ENCODE measurements at regions not wholly inside any gene's neighbourhood (a gene's known extent, or its start where the extent isn't known, plus 50 kb on each side); places are given as distances from the start of the nearest gene placed in this dataset.

DNA sequence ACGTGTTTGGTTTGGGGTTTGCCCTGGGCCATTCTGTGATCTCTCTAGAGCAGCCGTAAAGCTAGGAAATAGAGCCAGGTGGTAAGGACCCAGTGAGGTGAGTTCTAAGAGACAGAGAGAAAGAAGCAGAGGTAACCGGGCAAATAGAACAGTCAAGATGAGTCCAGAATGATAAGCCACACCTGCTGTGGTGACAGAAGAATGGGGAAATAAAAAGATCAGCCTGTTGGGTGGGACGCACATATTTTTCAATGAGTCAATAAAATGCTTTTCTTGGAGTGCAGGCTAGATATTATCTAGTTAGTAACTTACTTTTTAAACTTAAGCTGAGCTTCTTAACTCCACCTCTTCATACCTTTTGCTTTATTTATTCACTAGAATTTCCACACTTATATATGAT, 135.0 kb downstream of the NFKBIZ start:
- Histone ChIP-seq H3K79me1 (replicated peaks; ENCODE audit: low read length, poor library complexity, severe bottlenecking) (no peaks in the 10 kb centered on the region), H4K8ac (ENCODE audit: low read length) (no peak overlapping the region), H3K14ac (ENCODE audit: low read length in 2 of 2) (no peak overlapping the region), H2BK12ac (ENCODE audit: low read length in 2 of 2) (no peak overlapping the region), H2BK120ac (ENCODE audit: low read depth, low read length) (no peak overlapping the region), H3K4me1 (ENCODE audit: control insufficient read depth, insufficient read depth, low read depth, low read length) (no peaks in the 10 kb centered on the region), H3K4me3 (ENCODE audit: insufficient read depth in 1 of 2, low read depth in 1 of 2, low read length in 2 of 2) (no peak overlapping the region), H2BK5ac (ENCODE audit: low read depth, low read length, poor library complexity, severe bottlenecking) (no peak overlapping the region), H3K36me3 (ENCODE audit: control insufficient read depth in 1 of 2, insufficient read depth in 2 of 2, low read depth in 1 of 2, low read length in 2 of 2) (no peaks in the 10 kb centered on the region), H2AFZ (ENCODE audit: low read depth, low read length) (no peak overlapping the region), H2BK15ac (ENCODE audit: low read depth, poor library complexity, severe bottlenecking) (no peak overlapping the region), H3K4me2 (ENCODE audit: low read length, poor library complexity, severe bottlenecking) (no peak overlapping the region), H4K91ac (ENCODE audit: low read length) (no peak overlapping the region), H2AK5ac (ENCODE audit: low read length, severe bottlenecking) (peak overlapping the region; percentile 46), H3K27me3 (ENCODE audit: control insufficient read depth in 1 of 2, insufficient read depth in 1 of 2, low read length in 2 of 2) (no peaks in the 10 kb centered on the region), H3K23ac (ENCODE audit: low read length in 2 of 2) (no peak overlapping the region), H3K4ac (ENCODE audit: low read depth in 1 of 2, low read length in 2 of 2) (no peak overlapping the region), H3K27ac (ENCODE audit: low read length, poor library complexity, severe bottlenecking) (no peak overlapping the region), H3K9me3 (ENCODE audit: control insufficient read depth, low read length) (no peaks in the 10 kb centered on the region), H3K18ac (ENCODE audit: low read depth in 1 of 2, low read length in 2 of 2) (no peak overlapping the region), H3K9ac (ENCODE audit: low read length) (no peak overlapping the region)
- no peak for DNase-seq
- 85% methylated on average over 4 of the region's 4 CpGs for WGBS

DNA sequence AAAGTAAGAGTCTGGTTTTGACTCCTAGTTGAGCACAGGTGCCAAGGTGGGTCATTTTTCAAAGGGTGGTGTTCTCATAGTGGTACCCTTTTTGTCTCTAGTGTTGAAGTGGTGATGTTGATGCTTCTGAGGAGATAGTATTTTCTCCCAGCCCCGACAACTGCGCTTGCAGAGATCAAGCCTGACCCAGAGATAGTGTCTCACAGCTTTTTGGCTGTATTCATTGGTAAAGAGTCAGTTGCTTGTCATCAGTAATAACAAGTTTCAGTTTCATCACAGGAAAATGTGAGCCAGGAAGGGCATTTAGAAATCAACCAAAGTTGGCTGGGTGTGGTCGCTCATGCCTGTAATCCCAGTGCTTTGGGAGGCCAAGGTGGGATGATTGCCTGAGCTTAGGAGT, 139.3 kb downstream of the NFKBIZ start:
- 95% methylated on average over 3 of the region's 3 CpGs for WGBS
- Histone ChIP-seq H2BK5ac (ENCODE audit: low read depth, low read length, poor library complexity, severe bottlenecking) (no peak overlapping the region), H3K79me1 (replicated peaks; ENCODE audit: low read length, poor library complexity, severe bottlenecking) (no peaks in the 10 kb centered on the region), H4K8ac (ENCODE audit: low read length) (no peak overlapping the region), H3K27ac (ENCODE audit: low read length, poor library complexity, severe bottlenecking) (no peak overlapping the region), H2BK15ac (ENCODE audit: low read depth, poor library complexity, severe bottlenecking) (no peak overlapping the region), H3K27me3 (ENCODE audit: control insufficient read depth in 1 of 2, insufficient read depth in 1 of 2, low read length in 2 of 2) (no peaks in the 10 kb centered on the region), H2BK12ac (ENCODE audit: low read length in 2 of 2) (no peak overlapping the region), H3K23ac (ENCODE audit: low read length in 2 of 2) (no peak overlapping the region), H3K4me1 (ENCODE audit: control insufficient read depth, insufficient read depth, low read depth, low read length) (peaks cover 2% of the 10 kb centered on the region), H2AFZ (ENCODE audit: low read depth, low read length) (no peak overlapping the region), H3K14ac (ENCODE audit: low read length in 2 of 2) (no peak overlapping the region), H3K9ac (ENCODE audit: low read length) (no peak overlapping the region), H3K36me3 (ENCODE audit: control insufficient read depth in 1 of 2, insufficient read depth in 2 of 2, low read depth in 1 of 2, low read length in 2 of 2) (no peaks in the 10 kb centered on the region), H3K9me3 (ENCODE audit: control insufficient read depth, low read length) (no peaks in the 10 kb centered on the region), H2AK5ac (ENCODE audit: low read length, severe bottlenecking) (no peak overlapping the region), H3K4ac (ENCODE audit: low read depth in 1 of 2, low read length in 2 of 2) (no peak overlapping the region), H3K18ac (ENCODE audit: low read depth in 1 of 2, low read length in 2 of 2) (peak overlapping the region in 1 of 2 experiments; percentile 6), H4K91ac (ENCODE audit: low read length) (peak overlapping the region; percentile 39), H3K4me2 (ENCODE audit: low read length, poor library complexity, severe bottlenecking) (no peak overlapping the region), H3K4me3 (ENCODE audit: insufficient read depth in 1 of 2, low read depth in 1 of 2, low read length in 2 of 2) (no peak overlapping the region), H2BK120ac (ENCODE audit: low read depth, low read length) (no peak overlapping the region)
- DNase-seq = no peak

DNA sequence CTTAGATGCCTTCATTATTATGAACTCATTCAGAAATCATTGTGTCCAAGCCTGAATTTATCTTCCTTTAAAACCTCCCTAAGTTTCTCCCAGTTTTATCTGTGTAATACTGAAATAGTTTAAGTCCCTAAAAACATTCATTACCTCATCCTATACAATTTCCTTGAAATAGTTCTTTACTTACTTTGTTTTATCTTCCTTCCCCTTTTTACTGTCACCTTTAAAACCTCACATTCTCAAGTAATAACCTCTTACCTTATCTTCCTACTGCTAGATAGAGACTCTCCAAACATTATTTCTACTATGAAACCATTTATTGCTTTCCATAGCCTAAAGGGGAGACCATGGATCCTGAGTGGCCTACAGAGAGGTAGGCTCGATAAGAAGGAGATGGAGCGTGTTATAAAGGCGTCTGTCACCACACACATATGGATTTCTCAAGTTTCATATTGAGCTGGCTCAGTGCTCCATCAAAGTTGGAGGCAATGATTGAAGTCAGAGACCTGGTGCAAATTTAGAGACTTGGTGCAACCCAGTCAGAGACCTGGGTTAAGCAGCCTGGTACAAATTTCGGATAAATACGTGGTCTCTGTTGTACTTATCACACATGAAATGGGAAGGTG, 140.4 kb downstream of the NFKBIZ start:
- Histone ChIP-seq H3K27ac (ENCODE audit: low read length, poor library complexity, severe bottlenecking) (no peak overlapping the region), H2BK15ac (ENCODE audit: low read depth, poor library complexity, severe bottlenecking) (no peak overlapping the region), H3K4me1 (ENCODE audit: control insufficient read depth, insufficient read depth, low read depth, low read length) (peaks cover 2% of the 10 kb centered on the region), H3K27me3 (ENCODE audit: control insufficient read depth in 1 of 2, insufficient read depth in 1 of 2, low read length in 2 of 2) (no peaks in the 10 kb centered on the region), H2BK5ac (ENCODE audit: low read depth, low read length, poor library complexity, severe bottlenecking) (no peak overlapping the region), H3K23ac (ENCODE audit: low read length in 2 of 2) (no peak overlapping the region), H3K18ac (ENCODE audit: low read depth in 1 of 2, low read length in 2 of 2) (no peak overlapping the region), H3K9ac (ENCODE audit: low read length) (no peak overlapping the region), H3K9me3 (ENCODE audit: control insufficient read depth, low read length) (no peaks in the 10 kb centered on the region), H3K4me3 (ENCODE audit: insufficient read depth in 1 of 2, low read depth in 1 of 2, low read length in 2 of 2) (no peak overlapping the region), H3K4ac (ENCODE audit: low read depth in 1 of 2, low read length in 2 of 2) (no peak overlapping the region), H2AK5ac (ENCODE audit: low read length, severe bottlenecking) (peak overlapping the region; percentile 69), H2BK12ac (ENCODE audit: low read length in 2 of 2) (no peak overlapping the region), H3K14ac (ENCODE audit: low read length in 2 of 2) (no peak overlapping the region), H2BK120ac (ENCODE audit: low read depth, low read length) (no peak overlapping the region), H3K4me2 (ENCODE audit: low read length, poor library complexity, severe bottlenecking) (no peak overlapping the region), H4K8ac (ENCODE audit: low read length) (no peak overlapping the region), H4K91ac (ENCODE audit: low read length) (no peak overlapping the region), H2AFZ (ENCODE audit: low read depth, low read length) (no peak overlapping the region), H3K36me3 (ENCODE audit: control insufficient read depth in 1 of 2, insufficient read depth in 2 of 2, low read depth in 1 of 2, low read length in 2 of 2) (no peaks in the 10 kb centered on the region), H3K79me1 (replicated peaks; ENCODE audit: low read length, poor library complexity, severe bottlenecking) (no peaks in the 10 kb centered on the region)
- 95% methylated on average over 5 of the region's 5 CpGs for WGBS
- no peak for DNase-seq

DNA sequence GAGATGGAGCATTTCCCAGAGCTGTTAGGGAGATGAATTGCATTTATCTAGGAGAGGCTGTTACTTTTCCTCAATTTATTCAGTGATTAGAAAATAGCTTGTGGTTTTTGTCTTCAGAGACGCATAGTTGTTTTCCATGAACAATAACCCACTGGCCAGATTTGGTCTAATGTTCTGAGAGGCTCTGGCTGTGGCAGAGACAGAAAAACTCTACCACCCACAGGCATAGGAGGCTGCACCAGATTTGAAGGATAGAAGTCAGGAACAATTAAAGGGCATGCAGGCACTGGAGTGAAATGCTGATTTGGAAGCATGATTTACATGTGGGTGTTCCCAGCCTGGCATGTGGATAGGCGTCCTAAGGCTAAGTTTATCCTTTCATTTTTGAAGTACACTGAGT, 143.5 kb downstream of the NFKBIZ start:
- H3K4me2 ChIP-seq (ENCODE audit: low read length, poor library complexity, severe bottlenecking) = no peak overlapping the region
- DNase-seq = peak; percentile 32

More for the DNA sequence above, 143.5 kb downstream of the NFKBIZ start:
- no peak overlapping the region for H3K23ac ChIP-seq (ENCODE audit: low read length in 2 of 2)
- H4K8ac ChIP-seq (ENCODE audit: low read length) = no peak overlapping the region
- no peak overlapping the region for H2BK5ac ChIP-seq (ENCODE audit: low read depth, low read length, poor library complexity, severe bottlenecking)
- no peak overlapping the region for H3K4ac ChIP-seq (ENCODE audit: low read depth in 1 of 2, low read length in 2 of 2)
- H3K18ac ChIP-seq (ENCODE audit: low read depth in 1 of 2, low read length in 2 of 2) = peak overlapping the region in 1 of 2 experiments; percentile 73
- peak overlapping the region in 1 of 2 experiments; percentile 95 for H2BK12ac ChIP-seq (ENCODE audit: low read length in 2 of 2)
- H3K79me1 ChIP-seq (replicated peaks; ENCODE audit: low read length, poor library complexity, severe bottlenecking) = no peaks in the 10 kb centered on the region
- no peaks in the 10 kb centered on the region for H3K27me3 ChIP-seq (ENCODE audit: control insufficient read depth in 1 of 2, insufficient read depth in 1 of 2, low read length in 2 of 2)
- peaks cover 4% of the 10 kb centered on the region for H3K4me1 ChIP-seq (ENCODE audit: control insufficient read depth, insufficient read depth, low read depth, low read length)
- H4K91ac ChIP-seq (ENCODE audit: low read length) = no peak overlapping the region
- no peak overlapping the region for H2BK15ac ChIP-seq (ENCODE audit: low read depth, poor library complexity, severe bottlenecking)
- no peak overlapping the region for H3K9ac ChIP-seq (ENCODE audit: low read length)
- H2AFZ ChIP-seq (ENCODE audit: low read depth, low read length) = no peak overlapping the region
- WGBS = 65% methylated on average over 2 of the region's 2 CpGs
- H3K27ac ChIP-seq (ENCODE audit: low read length, poor library complexity, severe bottlenecking) = no peak overlapping the region
- no peaks in the 10 kb centered on the region for H3K9me3 ChIP-seq (ENCODE audit: control insufficient read depth, low read length)
- no peak overlapping the region for H3K4me3 ChIP-seq (ENCODE audit: insufficient read depth in 1 of 2, low read depth in 1 of 2, low read length in 2 of 2)
- H3K36me3 ChIP-seq (ENCODE audit: control insufficient read depth in 1 of 2, insufficient read depth in 2 of 2, low read depth in 1 of 2, low read length in 2 of 2) = no peaks in the 10 kb centered on the region
- peak overlapping the region; percentile 86 for H2AK5ac ChIP-seq (ENCODE audit: low read length, severe bottlenecking)
- H3K14ac ChIP-seq (ENCODE audit: low read length in 2 of 2) = no peak overlapping the region
- H2BK120ac ChIP-seq (ENCODE audit: low read depth, low read length) = no peak overlapping the region

Measured in mesenchymal stem cell (in vitro differentiated cells and primary cell).